GM21360 (cell line): ENCODE measurements at regions not wholly inside any gene's neighbourhood (a gene's known extent, or its start where the extent isn't known, plus 50 kb on each side); places are given as distances from the start of the nearest gene placed in this dataset.
"Not testable (repeated sequence)": the region's sequence is repeated elsewhere in the genome, so short reads cannot be mapped to it uniquely, and the experiment has no call there.

Source experiments
- ATAC-seq: cut with Tn5 transposase; IDR thresholded peaks from one replicate; pipeline ENCODE4 v1.9.1; 2021; ENCODE audit warnings: mild to moderate bottlenecking, moderate library complexity; ENCODE audit not compliant: unreplicated experiment

- ATAC-seq, result no peak
Observed at GRCh38 chr5:18652404-18653215, 1018.4 kb downstream of the TAF11L14 start.

GRCh38 chr5:18653216-18653752 is 1019.0 kb downstream of the TAF11L14 start:
- ATAC-seq, result no peak

GRCh38 chr5:18660511-18660910 is 1026.3 kb downstream of the TAF11L14 start:
- ATAC-seq, result no peak

GRCh38 chr5:18662231-18662630 is 1028.0 kb downstream of the TAF11L14 start:
- ATAC-seq, result no peak

GRCh38 chr5:18674212-18674611 is 1040.0 kb downstream of the TAF11L14 start:
- not testable (repeated sequence) for ATAC-seq

- no peak for ATAC-seq
Observed at GRCh38 chr5:18675041-18675440, 1040.8 kb downstream of the TAF11L14 start.

- no peak for ATAC-seq
Observed at GRCh38 chr5:18686253-18686652, 1052.0 kb downstream of the TAF11L14 start.

GRCh38 chr5:18687429-18687828 is 1053.2 kb downstream of the TAF11L14 start:
- ATAC-seq, result no peak

- no peak for ATAC-seq
Observed at GRCh38 chr5:18699681-18700080, 1065.4 kb downstream of the TAF11L14 start.

GRCh38 chr5:18702821-18703220 is 1068.6 kb downstream of the TAF11L14 start:
- ATAC-seq, result no peak

GRCh38 chr5:18712936-18713485 is 1078.8 kb downstream of the TAF11L14 start:
- ATAC-seq, result no peak

GRCh38 chr5:18720002-18720401 is 1085.7 kb downstream of the TAF11L14 start:
- no peak for ATAC-seq

GRCh38 chr5:18732556-18733479 is 1098.6 kb downstream of the TAF11L14 start:
- no peak for ATAC-seq

GRCh38 chr5:18736051-18736398 is 1101.8 kb downstream of the TAF11L14 start:
- ATAC-seq, result no peak

GRCh38 chr5:18736736-18737135 is 1102.5 kb downstream of the TAF11L14 start:
- not testable (repeated sequence) for ATAC-seq

GRCh38 chr5:18740301-18740700 is 1106.0 kb downstream of the TAF11L14 start:
- no peak for ATAC-seq

- ATAC-seq, result no peak
Observed at GRCh38 chr5:18742830-18743229, 1108.6 kb downstream of the TAF11L14 start.

GRCh38 chr5:18744441-18744840 is 1110.2 kb downstream of the TAF11L14 start:
- peak; percentile 5 for ATAC-seq

GRCh38 chr5:18745042-18745987 is 1111.1 kb downstream of the TAF11L14 start:
- ATAC-seq, result peak; percentile 32

GRCh38 chr5:18745988-18746615 is 1111.8 kb downstream of the TAF11L14 start:
- peak; percentile 67 for ATAC-seq
